Esophagus squamous epithelium (tissue), 5 donors: ENCODE measurements at regions not wholly inside any gene's neighbourhood (a gene's known extent, or its start where the extent isn't known, plus 50 kb on each side); places are given as distances from the start of the nearest gene placed in this dataset.

Experiments used
- DNase-seq: peaks from one replicate; lab custom pipeline; 2025; lab: John Stamatoyannopoulos, UW
- H3K27ac ChIP-seq, 4 donors: fragments of 200-600 bp; sonication (generic); one replicate each; pipeline ENCODE4 v1.5.1; 2016 to 2019; ENCODE audit warnings: mild to moderate bottlenecking in 1 of 4
- H3K27me3 ChIP-seq, 4 donors: fragments of 200-600 bp; sonication (generic); 1 replicate in 3 of 4; 2 replicates in 1 of 4; pipeline versions ENCODE4 v1.5.1 to v1.6.0; 2017 to 2021; ENCODE audit warnings: antibody characterized with exemption in 1 of 4
- H3K36me3 ChIP-seq, 3 donors: fragments of 200-600 bp; sonication (generic); one replicate each; pipeline ENCODE4 v1.5.1; 2016 to 2019
- H3K4me1 ChIP-seq, 3 donors: fragments of 200-600 bp; sonication (generic); one replicate each; pipeline ENCODE4 v1.5.1; 2017 to 2019
- H3K4me3 ChIP-seq, 4 donors: fragments of 200-600 bp; sonication (generic); 1 replicate in 3 of 4; 2 replicates in 1 of 4; pipeline ENCODE4 v1.5.1; 2016 to 2019; ENCODE audit warnings: mild to moderate bottlenecking in 2 of 4, moderate library complexity in 1 of 4
- H3K9me3 ChIP-seq, 3 donors: fragments of 200-600 bp; sonication (generic); one replicate each; pipeline ENCODE4 v1.5.1; 2016 to 2019
- CTCF ChIP-seq, 6 experiments: fragments of 450-650 bp in 4 of 6; fragments of 200-600 bp in 2 of 6; sonication (generic) in 2 of 6; IDR thresholded peaks; one replicate each; pipeline ENCODE4 v1.5.1; 2016 to 2019; ENCODE audit warnings: antibody characterized with exemption in 6 of 6, mild to moderate bottlenecking in 4 of 6, moderate library complexity in 4 of 6
- POLR2A ChIP-seq, 4 donors: fragments of 450-650 bp; IDR thresholded peaks; one replicate each; pipeline ENCODE4 v1.6.1; 2017; ENCODE audit warnings: antibody characterized with exemption in 4 of 4, mild to moderate bottlenecking in 4 of 4, moderate library complexity in 3 of 4
- WGBS, 2 donors: methylation state at CpG; one replicate each; pipeline ENCODE4 v1.1.5; 2018; 5-methylcytosine and 5-hydroxymethylcytosine counted together
- intact Hi-C: fragments of 100-400 bp; cut with DNase I; formaldehyde crosslinking; loops from one replicate; pipeline ENCODE4 v1.15.0; 2022
- donor health status: DM: yes; HTN: yes; CAD: no.

- H3K27ac ChIP-seq, result no peak overlapping the region
- intact Hi-C loops, result no loop called here
- TF ChIP-seq POLR2A (IDR thresholded peaks at IDR 0.05) (no peak), CTCF (IDR thresholded peaks at IDR 0.05) (no peak)
- no peaks in the 10 kb centered on the region for H3K4me1 ChIP-seq
- peaks cover 0 to 49% (median 0%) of the 10 kb centered on the region in 4 donors for H3K27me3 ChIP-seq
- 84 to 85% methylated on average over 6 of the region's 6 CpGs for WGBS, 2 donors
- DNase-seq, result no peak
- H3K9me3 ChIP-seq, result no peaks in the 10 kb centered on the region
- H3K36me3 ChIP-seq, result no peaks in the 10 kb centered on the region
- H3K4me3 ChIP-seq, result no peak overlapping the region
These were observed 159.8 kb upstream of the MVB12B start for GRCh38 chr9:126166866-126167265.

- Histone ChIP-seq H3K27me3 (peaks cover 0 to 37% (median 0%) of the 10 kb centered on the region in 4 donors), H3K36me3 (no peaks in the 10 kb centered on the region), H3K4me1 (no peaks in the 10 kb centered on the region), H3K9me3 (no peaks in the 10 kb centered on the region), H3K27ac (no peak overlapping the region), H3K4me3 (no peak overlapping the region)
- TF ChIP-seq POLR2A (IDR thresholded peaks at IDR 0.05), result no peak
- TF ChIP-seq CTCF (IDR thresholded peaks at IDR 0.05), result no peak
- 61 to 67% methylated on average over 4 of the region's 4 CpGs for WGBS, 2 donors
- DNase-seq, result no peak
- intact Hi-C loops, result no loop called here
These were observed 156.9 kb upstream of the MVB12B start for GRCh38 chr9:126169736-126170135.

GRCh38 chr9:126170286-126170823 is 156.3 kb upstream of the MVB12B start:
- Histone ChIP-seq H3K27ac (no peak overlapping the region), H3K9me3 (no peaks in the 10 kb centered on the region), H3K27me3 (peaks cover 0 to 31% (median 0%) of the 10 kb centered on the region in 4 donors), H3K4me1 (no peaks in the 10 kb centered on the region), H3K4me3 (no peak overlapping the region), H3K36me3 (no peaks in the 10 kb centered on the region)
- no peak for DNase-seq
- intact Hi-C loops, result no loop called here
- no peak for TF ChIP-seq POLR2A (IDR thresholded peaks at IDR 0.05)
- no peak for TF ChIP-seq CTCF (IDR thresholded peaks at IDR 0.05)
- WGBS, 2 donors, result 69 to 70% methylated on average over 6 of the region's 6 CpGs

GRCh38 chr9:126171641-126172040 is 155.0 kb upstream of the MVB12B start:
- whole genome bisulfite sequencing, 2 donors, result 84 to 86% methylated on average over 8 of the region's 8 CpGs
- Histone ChIP-seq H3K4me1 (no peaks in the 10 kb centered on the region), H3K27ac (no peak overlapping the region), H3K4me3 (no peak overlapping the region), H3K36me3 (no peaks in the 10 kb centered on the region), H3K27me3 (peaks cover 0 to 25% (median 0%) of the 10 kb centered on the region in 4 donors), H3K9me3 (no peaks in the 10 kb centered on the region)
- no peak for TF ChIP-seq POLR2A (IDR thresholded peaks at IDR 0.05)
- no peak for TF ChIP-seq CTCF (IDR thresholded peaks at IDR 0.05)
- no peak for DNase-seq
- intact Hi-C loops, result no loop called here

GRCh38 chr9:126173401-126173800 is 153.2 kb upstream of the MVB12B start:
- H3K36me3 ChIP-seq, result no peaks in the 10 kb centered on the region
- no peaks in the 10 kb centered on the region for H3K9me3 ChIP-seq
- no peaks in the 10 kb centered on the region for H3K4me1 ChIP-seq
- intact Hi-C loops, result no loop called here
- DNase-seq, result no peak
- peaks cover 0 to 25% (median 0%) of the 10 kb centered on the region in 4 donors for H3K27me3 ChIP-seq
- no peak overlapping the region for H3K27ac ChIP-seq
- 71 to 96% methylated on average over 3 to 7 of the region's 7 CpGs for WGBS, 2 donors
- no peak overlapping the region for H3K4me3 ChIP-seq
- no peak for TF ChIP-seq POLR2A (IDR thresholded peaks at IDR 0.05)
- no peak for TF ChIP-seq CTCF (IDR thresholded peaks at IDR 0.05)
